Endothelial cell of umbilical vein (primary cell): ENCODE measurements at regions not wholly inside any gene's neighbourhood (a gene's known extent, or its start where the extent isn't known, plus 50 kb on each side); places are given as distances from the start of the nearest gene placed in this dataset.

Experiments
- BruUV-seq: library from RNA; stranded (reverse); fragments of 400-500 nt; replicated peaks from 2 replicates; lab custom pipeline; 2021; lab: Mats Ljungman, UMichigan
- CTCF ChIA-PET: fragments of 300-600, 350-600 bp; sonication (Branson Sonifier 250); formaldehyde crosslinking; loops from one replicate; lab custom pipeline; 2021; ENCODE audit warnings: antibody characterized with exemption, inconsistent platforms; lab: Charles Lee
- POLR2A ChIA-PET: fragments of 300-600, 350-600 bp; sonication (Branson Sonifier 250); formaldehyde crosslinking; loops from one replicate; lab custom pipeline; 2021; ENCODE audit warnings: antibody characterized with exemption, inconsistent platforms; lab: Charles Lee
- DNase-seq: peaks from one replicate; pipeline ENCODE4 v3.0.0-alpha.2; 2011; ENCODE audit warnings: low read depth, low spot score
- FAIRE-seq: peaks from 2 replicates; lab custom pipeline; 2011; peaks lifted over from hg19 to GRCh38; lab: Jason Lieb, UNC
- H2AFZ ChIP-seq: 2 replicates; pipeline ENCODE4 v1.6.0; 2012; ENCODE audit warnings: low read depth, low read length, control low read depth, inconsistent platforms
- H3K27ac ChIP-seq: 2 replicates; pipeline ENCODE4 v1.5.1; 2011; ENCODE audit warnings: low read depth, mild to moderate bottlenecking, control low read depth, low read length, moderate library complexity; ENCODE audit not compliant: insufficient read depth
- H3K27me3 ChIP-seq, 2 experiments: 2 replicates each; pipeline versions ENCODE4 v1.6.0 to v1.6.1; 2011; ENCODE audit warnings: low read length in 2 of 2, mixed read lengths in 1 of 2; ENCODE audit not compliant: control insufficient read depth in 2 of 2, insufficient read depth in 2 of 2
- H3K36me3 ChIP-seq, 2 experiments: 2 replicates in 1 of 2; 3 replicates in 1 of 2; pipeline ENCODE4 v1.5.1; 2011; ENCODE audit warnings: low read length in 2 of 2, mild to moderate bottlenecking in 1 of 2, moderate library complexity in 1 of 2; ENCODE audit not compliant: control insufficient read depth in 2 of 2, insufficient read depth in 2 of 2; ENCODE audit errors: extremely low read depth in 1 of 2
- H3K4me1 ChIP-seq: 3 replicates; pipeline ENCODE4 v1.5.1; 2011; ENCODE audit warnings: mild to moderate bottlenecking, low read length; ENCODE audit not compliant: control insufficient read depth, insufficient read depth; ENCODE audit errors: extremely low read depth
- H3K4me2 ChIP-seq: 2 replicates; pipeline ENCODE4 v1.6.1; 2011; ENCODE audit warnings: low read length, control low read depth, mixed read lengths; ENCODE audit not compliant: insufficient read depth
- H3K4me3 ChIP-seq, 3 experiments: fragments of 200-600 bp in 1 of 3; sonication (generic), shearing (Covaris generic) in 1 of 3; replicated peaks in 1 of 3; 2 replicates each; pipeline ENCODE4 v1.5.1; 2011 to 2016; ENCODE audit warnings: control low read depth in 3 of 3, low read length in 3 of 3, mild to moderate bottlenecking in 2 of 3, inconsistent platforms in 1 of 3, low read depth in 1 of 3, moderate library complexity in 1 of 3; ENCODE audit not compliant: insufficient read depth in 1 of 3
- H3K79me2 ChIP-seq: 2 replicates; pipeline ENCODE4 v1.6.0; 2012; ENCODE audit warnings: low read length, inconsistent platforms; ENCODE audit not compliant: control insufficient read depth, insufficient read depth
- H3K9ac ChIP-seq: replicated peaks from 2 replicates; pipeline ENCODE3; 2011; ENCODE audit warnings: low read length, control low read depth; ENCODE audit not compliant: insufficient read depth; ENCODE audit errors: extremely low read depth
- H3K9me1 ChIP-seq: replicated peaks from 3 replicates; pipeline ENCODE4 v1.6.0; 2011; ENCODE audit warnings: mild to moderate bottlenecking, low read length; ENCODE audit not compliant: control insufficient read depth, insufficient read depth; ENCODE audit errors: extremely low read depth
- H3K9me3 ChIP-seq: replicated peaks from 2 replicates; pipeline ENCODE4 v1.5.1; 2012; ENCODE audit warnings: low read length, inconsistent platforms; ENCODE audit not compliant: control insufficient read depth, insufficient read depth
- H4K20me1 ChIP-seq: replicated peaks from 2 replicates; pipeline ENCODE3; 2011; ENCODE audit warnings: mild to moderate bottlenecking, low read length; ENCODE audit not compliant: control insufficient read depth, insufficient read depth; ENCODE audit errors: extremely low read depth
- EZH2 ChIP-seq: IDR thresholded peaks from 2 replicates; pipeline ENCODE4 v1.6.1; 2012; ENCODE audit warnings: borderline replicate concordance, low read depth, mild to moderate bottlenecking, moderate library complexity, low read length, inconsistent platforms; ENCODE audit not compliant: severe bottlenecking
- MAX ChIP-seq: IDR thresholded peaks from 2 replicates; pipeline ENCODE4 v1.6.1; 2011; ENCODE audit not compliant: insufficient read depth, insufficient read length
- POLR2A ChIP-seq: IDR thresholded peaks from 2 replicates; pipeline ENCODE4 v1.6.1; 2012; ENCODE audit warnings: low read depth, mild to moderate bottlenecking, control low read depth, low read length
- POLR2AphosphoS5 ChIP-seq: IDR thresholded peaks from 2 replicates; pipeline ENCODE4 v1.6.1; 2012; ENCODE audit warnings: low read depth, mild to moderate bottlenecking, control low read depth, low read length, moderate library complexity; ENCODE audit not compliant: insufficient read depth
- dilution Hi-C: fragments of 300-500 bp; cut with MboI; formaldehyde crosslinking; loops from one replicate; pipeline ENCODE4 v1.15.0; 2019; ENCODE audit warnings: low sequenced_read_pairs; ENCODE audit not compliant: extremely low pct_ligation_motif_present
- intact Hi-C: fragments of 100-400 bp; cut with micrococcal nuclease; formaldehyde crosslinking; loops from one replicate; pipeline ENCODE4 v1.10.0; 2022
- TF ChIP-seq, protein P1 (sequence below), 2 donors: IDR thresholded peaks; 1 replicate in 1 of 2; 2 replicates in 1 of 2; pipeline ENCODE4 v1.5.1; 2011; ENCODE audit warnings: low read length in 2 of 2, mild to moderate bottlenecking in 2 of 2, moderate library complexity in 2 of 2, control low read depth in 1 of 2, inconsistent platforms in 1 of 2, low read depth in 1 of 2; ENCODE audit not compliant: insufficient read depth in 1 of 2; ENCODE audit errors: extremely low read depth in 1 of 2

- no peaks in the 10 kb centered on the region for H3K9me1 ChIP-seq
- H3K27ac ChIP-seq = no peak overlapping the region
- H3K36me3 ChIP-seq = no peaks in the 10 kb centered on the region
- no peaks in the 10 kb centered on the region for H4K20me1 ChIP-seq
- intact Hi-C loops (no loop called here), dilution Hi-C loops (no loop called here)
- BruUV-seq = no TSS peak
- no peak overlapping the region for H3K4me3 ChIP-seq
- H3K4me1 ChIP-seq = no peaks in the 10 kb centered on the region
- H3K9ac ChIP-seq = no peak overlapping the region
- no peaks in the 10 kb centered on the region for H3K27me3 ChIP-seq
- CTCF ChIA-PET = no interaction called here
- no peak overlapping the region for H3K4me2 ChIP-seq
- DNase-seq (no peak), FAIRE-seq (no peak)
- POLR2A ChIA-PET = no interaction called here
- TF ChIP-seq MAX (no peak), POLR2A (no peak), POLR2AphosphoS5 (no peak)
- no peaks in the 10 kb centered on the region for H3K79me2 ChIP-seq
- H2AFZ ChIP-seq = no peak overlapping the region
- no peaks in the 10 kb centered on the region for H3K9me3 ChIP-seq
These were observed 105.3 kb downstream of the AASDH start for GRCh38 chr4:56282004-56282403.

DNA sequence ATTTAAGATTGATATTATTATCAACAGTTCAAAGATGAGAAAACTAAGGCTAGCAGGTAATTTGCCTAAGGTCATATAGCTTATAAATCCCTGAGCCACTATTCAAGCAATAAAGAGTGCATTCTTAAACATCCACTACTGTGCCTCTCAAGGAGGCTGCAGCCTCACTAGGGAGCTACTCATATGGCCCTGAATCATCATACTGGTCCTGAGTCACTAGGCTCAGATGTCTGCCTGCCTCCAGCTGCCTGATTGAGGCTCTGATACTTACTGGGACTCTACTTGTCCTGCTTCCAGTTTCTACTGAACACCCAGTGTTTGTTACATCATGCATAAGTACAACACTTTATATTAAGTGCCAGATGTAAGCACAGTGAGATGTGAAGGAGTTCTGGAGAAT lies 110.7 kb downstream of the AASDH start:
- ChIA-PET CTCF (interaction anchor here (1.2 to 1.6 kb wide), 2 partner anchors 16 to 23 kb away, joined by 3 read pairs; no protein-coding TSS in a partner anchor), POLR2A (no interaction called here)
- Histone ChIP-seq H3K4me2 (no peak overlapping the region), H3K9me3 (no peaks in the 10 kb centered on the region), H3K36me3 (no peaks in the 10 kb centered on the region), H2AFZ (no peak overlapping the region), H3K4me3 (no peak overlapping the region), H3K27me3 (peaks cover 0 to 5% of the 10 kb centered on the region in 2 experiments), H3K4me1 (no peaks in the 10 kb centered on the region), H3K27ac (no peak overlapping the region), H3K9ac (no peak overlapping the region), H4K20me1 (no peaks in the 10 kb centered on the region), H3K9me1 (no peaks in the 10 kb centered on the region), H3K79me2 (no peaks in the 10 kb centered on the region)
- BruUV-seq = no TSS peak
- TF ChIP-seq POLR2A (no peak), MAX (no peak), EZH2 (no peak)
- TF ChIP-seq, protein P1, sequence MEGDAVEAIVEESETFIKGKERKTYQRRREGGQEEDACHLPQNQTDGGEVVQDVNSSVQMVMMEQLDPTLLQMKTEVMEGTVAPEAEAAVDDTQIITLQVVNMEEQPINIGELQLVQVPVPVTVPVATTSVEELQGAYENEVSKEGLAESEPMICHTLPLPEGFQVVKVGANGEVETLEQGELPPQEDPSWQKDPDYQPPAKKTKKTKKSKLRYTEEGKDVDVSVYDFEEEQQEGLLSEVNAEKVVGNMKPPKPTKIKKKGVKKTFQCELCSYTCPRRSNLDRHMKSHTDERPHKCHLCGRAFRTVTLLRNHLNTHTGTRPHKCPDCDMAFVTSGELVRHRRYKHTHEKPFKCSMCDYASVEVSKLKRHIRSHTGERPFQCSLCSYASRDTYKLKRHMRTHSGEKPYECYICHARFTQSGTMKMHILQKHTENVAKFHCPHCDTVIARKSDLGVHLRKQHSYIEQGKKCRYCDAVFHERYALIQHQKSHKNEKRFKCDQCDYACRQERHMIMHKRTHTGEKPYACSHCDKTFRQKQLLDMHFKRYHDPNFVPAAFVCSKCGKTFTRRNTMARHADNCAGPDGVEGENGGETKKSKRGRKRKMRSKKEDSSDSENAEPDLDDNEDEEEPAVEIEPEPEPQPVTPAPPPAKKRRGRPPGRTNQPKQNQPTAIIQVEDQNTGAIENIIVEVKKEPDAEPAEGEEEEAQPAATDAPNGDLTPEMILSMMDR (IDR thresholded peaks at IDR 0.05; ENCODE audit: extremely low read depth in 1 of 2, insufficient read depth in 1 of 2, low read depth in 1 of 2, low read length in 2 of 2) = no peak
- FAIRE-seq (no peak), DNase-seq (no peak)
- dilution Hi-C loops = no loop called here
- intact Hi-C loops = no loop called here
